ENCODE measurements at regions not wholly inside any gene's neighbourhood (a gene's known extent, or its start where the extent isn't known, plus 50 kb on each side); places are given as distances from the start of the nearest gene placed in this dataset.

DNA sequence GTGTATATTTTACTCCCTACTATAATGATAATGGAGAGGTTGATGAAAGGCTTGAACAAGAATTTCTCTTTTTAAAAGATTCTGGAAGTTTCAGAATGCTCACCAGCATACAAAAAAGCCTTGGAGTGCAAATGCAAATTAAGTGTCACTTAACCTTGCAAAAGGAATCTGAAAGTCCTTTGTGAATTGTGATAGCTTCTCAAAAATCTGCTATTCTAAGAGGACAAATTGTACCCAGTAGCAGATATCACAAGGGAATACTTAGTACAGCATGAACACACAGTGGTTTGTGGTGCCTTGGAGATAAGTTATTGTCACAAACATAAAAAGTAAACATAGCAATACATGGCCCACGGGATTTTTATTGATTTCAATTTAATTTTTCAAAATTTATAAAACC lies 1208.3 kb upstream of the B3GALT2 start:
- H3K4me1 ChIP-seq (ENCODE audit: control insufficient read depth, low read length): no peaks in the 10 kb centered on the region

DNA sequence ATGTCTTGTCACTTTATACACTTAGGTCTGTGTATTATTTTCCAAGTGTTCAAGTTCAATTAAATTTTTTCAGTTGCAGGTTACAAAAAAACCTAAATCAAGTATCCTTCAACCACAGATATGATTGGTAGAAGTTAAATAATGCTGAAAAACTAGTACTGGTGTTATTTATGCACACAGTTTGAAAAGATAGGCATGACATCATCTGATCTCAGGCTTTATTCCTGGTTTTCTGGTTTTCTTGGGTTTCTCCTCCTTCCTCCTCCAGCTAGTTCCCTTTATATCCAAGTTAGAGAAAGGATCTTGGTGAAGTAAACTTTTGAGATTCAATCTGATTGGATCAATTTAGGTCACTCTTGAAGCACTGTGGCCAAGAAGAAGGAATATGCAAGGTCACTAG lies 1201.1 kb upstream of the B3GALT2 start:
- Histone ChIP-seq H3K27me3 (ENCODE audit: control insufficient read depth, low read length) (no peaks in the 10 kb centered on the region), H3K27ac (ENCODE audit: low read depth, low read length) (no peak overlapping the region), H3K9me2 (replicated peaks; ENCODE audit: control insufficient read depth, low read length) (no peaks in the 10 kb centered on the region), H3F3A (ENCODE audit: control insufficient read depth, insufficient read depth) (no peaks in the 10 kb centered on the region), H3K4me3 (ENCODE audit: low read length) (no peak overlapping the region), H3K36me3 (ENCODE audit: control insufficient read depth, low read length) (no peaks in the 10 kb centered on the region), H4K20me1 (ENCODE audit: control insufficient read depth, insufficient read depth, low read depth, low read length) (no peaks in the 10 kb centered on the region), H3K4me2 (ENCODE audit: low read length) (no peak overlapping the region), H3K79me2 (ENCODE audit: control insufficient read depth, low read length) (no peaks in the 10 kb centered on the region), H3K9me3 (ENCODE audit: control insufficient read depth, insufficient read depth, low read length) (no peaks in the 10 kb centered on the region; the same call in 1 of the 2 replicates), H3K4me1 (ENCODE audit: control insufficient read depth, low read length) (no peaks in the 10 kb centered on the region)
- no peak for TF ChIP-seq EZH2phosphoT487 (IDR thresholded peaks at IDR 0.05; ENCODE audit: borderline replicate concordance, low read length)
- TF ChIP-seq, protein P1, sequence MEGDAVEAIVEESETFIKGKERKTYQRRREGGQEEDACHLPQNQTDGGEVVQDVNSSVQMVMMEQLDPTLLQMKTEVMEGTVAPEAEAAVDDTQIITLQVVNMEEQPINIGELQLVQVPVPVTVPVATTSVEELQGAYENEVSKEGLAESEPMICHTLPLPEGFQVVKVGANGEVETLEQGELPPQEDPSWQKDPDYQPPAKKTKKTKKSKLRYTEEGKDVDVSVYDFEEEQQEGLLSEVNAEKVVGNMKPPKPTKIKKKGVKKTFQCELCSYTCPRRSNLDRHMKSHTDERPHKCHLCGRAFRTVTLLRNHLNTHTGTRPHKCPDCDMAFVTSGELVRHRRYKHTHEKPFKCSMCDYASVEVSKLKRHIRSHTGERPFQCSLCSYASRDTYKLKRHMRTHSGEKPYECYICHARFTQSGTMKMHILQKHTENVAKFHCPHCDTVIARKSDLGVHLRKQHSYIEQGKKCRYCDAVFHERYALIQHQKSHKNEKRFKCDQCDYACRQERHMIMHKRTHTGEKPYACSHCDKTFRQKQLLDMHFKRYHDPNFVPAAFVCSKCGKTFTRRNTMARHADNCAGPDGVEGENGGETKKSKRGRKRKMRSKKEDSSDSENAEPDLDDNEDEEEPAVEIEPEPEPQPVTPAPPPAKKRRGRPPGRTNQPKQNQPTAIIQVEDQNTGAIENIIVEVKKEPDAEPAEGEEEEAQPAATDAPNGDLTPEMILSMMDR (IDR thresholded peaks at IDR 0.05; ENCODE audit: low read depth, low read length, poor library complexity, severe bottlenecking): no peak

More for the DNA sequence above, 1208.3 kb upstream of the B3GALT2 start:
- Histone ChIP-seq H3K4me2 (ENCODE audit: low read length) (no peak overlapping the region), H3K9me3 (ENCODE audit: control insufficient read depth, insufficient read depth, low read length) (no peaks in the 10 kb centered on the region; the same call in 1 of the 2 replicates), H3K36me3 (ENCODE audit: control insufficient read depth, low read length) (no peaks in the 10 kb centered on the region), H4K20me1 (ENCODE audit: control insufficient read depth, insufficient read depth, low read depth, low read length) (no peaks in the 10 kb centered on the region), H3K9me2 (replicated peaks; ENCODE audit: control insufficient read depth, low read length) (no peaks in the 10 kb centered on the region), H3K27ac (ENCODE audit: low read depth, low read length) (no peak overlapping the region), H3K79me2 (ENCODE audit: control insufficient read depth, low read length) (no peaks in the 10 kb centered on the region), H3K4me3 (ENCODE audit: low read length) (no peak overlapping the region), H3K27me3 (ENCODE audit: control insufficient read depth, low read length) (no peaks in the 10 kb centered on the region), H3F3A (ENCODE audit: control insufficient read depth, insufficient read depth) (no peaks in the 10 kb centered on the region)
- no peak for TF ChIP-seq EZH2phosphoT487 (IDR thresholded peaks at IDR 0.05; ENCODE audit: borderline replicate concordance, low read length)
- TF ChIP-seq, protein P1 (IDR thresholded peaks at IDR 0.05; ENCODE audit: low read depth, low read length, poor library complexity, severe bottlenecking): no peak

DNA sequence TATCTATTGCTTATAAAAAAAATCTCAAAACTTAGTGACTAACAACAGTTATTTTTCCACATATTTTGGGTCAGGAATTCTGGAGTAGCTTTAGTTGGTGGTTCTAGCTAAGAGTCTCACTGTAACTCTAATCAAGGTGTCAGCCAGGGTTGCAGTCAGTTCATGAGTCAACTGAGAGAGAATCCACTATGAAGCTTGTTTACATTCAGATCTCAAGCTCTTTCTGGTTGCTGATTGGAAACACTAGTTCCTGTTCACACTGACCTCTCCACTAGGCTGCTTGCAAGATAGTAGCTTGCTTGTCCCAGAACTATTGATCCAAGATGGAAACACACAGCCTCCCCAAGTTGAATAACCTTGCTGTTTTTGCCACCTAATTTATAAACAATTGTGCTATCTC lies 1192.1 kb upstream of the B3GALT2 start:
- Histone ChIP-seq H3K79me2 (ENCODE audit: control insufficient read depth, low read length) (no peaks in the 10 kb centered on the region), H4K20me1 (ENCODE audit: control insufficient read depth, insufficient read depth, low read depth, low read length) (no peaks in the 10 kb centered on the region), H3K9me2 (replicated peaks; ENCODE audit: control insufficient read depth, low read length) (no peaks in the 10 kb centered on the region), H3K4me1 (ENCODE audit: control insufficient read depth, low read length) (no peaks in the 10 kb centered on the region), H3F3A (ENCODE audit: control insufficient read depth, insufficient read depth) (no peaks in the 10 kb centered on the region), H3K4me3 (ENCODE audit: low read length) (no peak overlapping the region), H3K27me3 (ENCODE audit: control insufficient read depth, low read length) (no peaks in the 10 kb centered on the region), H3K27ac (ENCODE audit: low read depth, low read length) (no peak overlapping the region), H3K4me2 (ENCODE audit: low read length) (no peak overlapping the region), H3K36me3 (ENCODE audit: control insufficient read depth, low read length) (no peaks in the 10 kb centered on the region), H3K9me3 (ENCODE audit: control insufficient read depth, insufficient read depth, low read length) (no peaks in the 10 kb centered on the region)
- no peak for TF ChIP-seq EZH2phosphoT487 (IDR thresholded peaks at IDR 0.05; ENCODE audit: borderline replicate concordance, low read length)
- TF ChIP-seq, protein P1 (IDR thresholded peaks at IDR 0.05; ENCODE audit: low read depth, low read length, poor library complexity, severe bottlenecking): no peak
